HG02981 (cell line): ENCODE measurements at regions not wholly inside any gene's neighbourhood (a gene's known extent, or its start where the extent isn't known, plus 50 kb on each side); places are given as distances from the start of the nearest gene placed in this dataset.
"Not testable (repeated sequence)": the region's sequence is repeated elsewhere in the genome, so short reads cannot be mapped to it uniquely, and the experiment has no call there.

ENCODE experiments used
- ATAC-seq: cut with Tn5 transposase; IDR thresholded peaks from one replicate; pipeline ENCODE4 v1.9.1; 2021; ENCODE audit warnings: mild to moderate bottlenecking, moderate library complexity; ENCODE audit not compliant: unreplicated experiment

GRCh38 chr12:93078577-93078976 is 149.5 kb upstream of the EEA1 start:
- ATAC-seq, result no peak

- no peak for ATAC-seq
These were observed 150.2 kb upstream of the EEA1 start for GRCh38 chr12:93079271-93079670.

- no peak for ATAC-seq
These were observed 150.9 kb upstream of the EEA1 start for GRCh38 chr12:93079976-93080375.

GRCh38 chr12:93080452-93080851 is 151.4 kb upstream of the EEA1 start:
- ATAC-seq, result no peak

- no peak for ATAC-seq
These were observed 152.1 kb upstream of the EEA1 start for GRCh38 chr12:93080994-93081809.

- ATAC-seq, result no peak
These were observed 152.7 kb upstream of the EEA1 start for GRCh38 chr12:93081810-93082165.

- ATAC-seq, result no peak
These were observed 156.5 kb upstream of the EEA1 start for GRCh38 chr12:93085383-93086287.

GRCh38 chr12:93086288-93086727 is 157.2 kb upstream of the EEA1 start:
- no peak for ATAC-seq

GRCh38 chr12:93087840-93088610 is 158.9 kb upstream of the EEA1 start:
- no peak for ATAC-seq

- no peak for ATAC-seq
These were observed 160.9 kb upstream of the EEA1 start for GRCh38 chr12:93089805-93090569.

GRCh38 chr12:93090731-93091172 is 161.7 kb upstream of the EEA1 start:
- no peak for ATAC-seq

- ATAC-seq, result no peak
These were observed 163.0 kb upstream of the EEA1 start for GRCh38 chr12:93091886-93092648.

- ATAC-seq, result no peak
These were observed 163.5 kb upstream of the EEA1 start for GRCh38 chr12:93092649-93092945.

- no peak for ATAC-seq
These were observed 164.1 kb upstream of the EEA1 start for GRCh38 chr12:93093243-93093642.

- not testable (repeated sequence) for ATAC-seq
These were observed 165.1 kb upstream of the EEA1 start for GRCh38 chr12:93094222-93094621.

GRCh38 chr12:93094988-93095737 is 166.1 kb upstream of the EEA1 start:
- ATAC-seq, result peak; percentile 89

GRCh38 chr12:93097417-93097816 is 168.3 kb upstream of the EEA1 start:
- ATAC-seq, result no peak

GRCh38 chr12:93098077-93098476 is 169.0 kb upstream of the EEA1 start:
- peak; percentile 47 for ATAC-seq

- no peak for ATAC-seq
These were observed 170.7 kb upstream of the EEA1 start for GRCh38 chr12:93099792-93100191.
